HG02885 (cell line): ENCODE measurements at regions not wholly inside any gene's neighbourhood (a gene's known extent, or its start where the extent isn't known, plus 50 kb on each side); places are given as distances from the start of the nearest gene placed in this dataset.
"Not testable (repeated sequence)": the region's sequence is repeated elsewhere in the genome, so short reads cannot be mapped to it uniquely, and the experiment has no call there.

ENCODE experiments used
- ATAC-seq: cut with Tn5 transposase; IDR thresholded peaks from one replicate; pipeline ENCODE4 v1.9.1; 2021; ENCODE audit warnings: mild to moderate bottlenecking; ENCODE audit not compliant: unreplicated experiment, poor library complexity

DNA sequence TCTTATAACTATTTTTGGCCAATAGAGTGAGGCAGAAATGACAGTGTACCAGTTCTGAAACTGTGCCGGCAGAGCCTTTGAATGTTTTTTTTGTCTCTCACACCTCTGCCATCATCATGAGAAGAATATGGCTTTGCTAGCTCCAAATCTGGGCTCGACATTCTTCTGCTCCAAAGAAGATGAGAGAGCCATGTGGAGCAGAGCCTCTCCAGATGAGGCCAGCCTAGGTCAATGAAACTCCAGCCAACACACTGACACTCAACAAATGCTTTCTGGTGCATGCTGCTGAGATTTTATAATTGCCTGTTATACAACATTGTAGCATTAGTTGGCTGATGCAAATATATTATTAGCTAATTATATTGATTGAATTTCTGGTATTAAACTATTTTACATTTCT is 154.7 kb downstream of the SLC38A4 start:
- ATAC-seq: no peak

DNA sequence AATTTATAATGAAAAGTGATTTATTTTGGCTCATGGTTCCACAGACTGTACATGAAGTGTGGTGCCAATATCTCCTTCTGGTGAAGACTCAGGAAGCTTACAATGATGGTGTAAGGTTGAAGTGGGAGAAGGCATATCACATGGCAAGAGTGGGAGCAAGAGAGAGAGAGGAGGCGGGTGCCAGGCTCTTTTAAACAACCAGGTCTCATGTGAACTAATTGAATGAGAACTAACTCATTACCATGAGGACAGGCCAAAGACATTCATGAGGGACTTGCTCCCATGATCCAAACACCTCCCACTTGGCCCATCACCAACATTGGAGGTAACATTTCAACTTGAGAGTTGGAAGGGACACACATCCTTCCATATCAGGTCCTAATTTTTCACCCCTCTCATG is 155.2 kb downstream of the SLC38A4 start:
- no peak for ATAC-seq

DNA sequence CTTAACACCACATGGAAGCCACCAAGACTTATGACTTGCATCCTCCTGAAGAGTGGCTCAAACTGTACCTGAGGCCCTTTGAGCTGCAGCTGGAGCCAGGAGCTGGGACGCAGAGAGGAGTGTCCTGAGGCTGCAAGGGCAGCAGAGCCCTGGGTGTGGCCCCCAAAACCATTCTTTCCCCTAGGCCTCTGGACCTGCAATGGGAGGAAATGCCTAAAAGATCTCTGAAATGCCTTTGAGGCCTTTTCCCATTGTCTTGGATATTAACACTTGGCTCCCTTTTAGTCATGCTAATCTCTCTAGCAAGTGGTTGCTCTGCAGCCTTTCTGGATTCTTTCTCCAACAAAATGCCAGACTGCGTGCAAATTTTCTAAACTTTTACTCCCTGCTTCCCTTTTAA is 156.1 kb downstream of the SLC38A4 start:
- no peak for ATAC-seq

DNA sequence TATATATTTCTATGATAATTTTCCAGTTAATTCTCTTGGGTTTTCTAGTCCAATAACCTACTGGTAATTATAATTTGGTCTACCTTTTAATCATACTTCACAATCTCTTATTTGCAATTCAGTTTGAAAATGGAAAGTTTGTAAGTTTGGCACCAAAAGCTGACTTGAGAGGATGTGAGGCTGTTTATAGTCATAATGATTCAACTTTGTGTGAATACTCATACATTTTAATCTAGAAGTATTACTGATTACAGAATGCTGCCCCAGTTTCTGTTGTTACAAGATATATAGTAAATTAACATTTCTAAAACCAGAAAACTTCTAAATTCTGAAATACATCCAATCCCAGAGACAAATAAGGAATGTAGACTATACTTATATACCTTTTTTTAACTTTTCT is 158.2 kb downstream of the SLC38A4 start:
- ATAC-seq: no peak

DNA sequence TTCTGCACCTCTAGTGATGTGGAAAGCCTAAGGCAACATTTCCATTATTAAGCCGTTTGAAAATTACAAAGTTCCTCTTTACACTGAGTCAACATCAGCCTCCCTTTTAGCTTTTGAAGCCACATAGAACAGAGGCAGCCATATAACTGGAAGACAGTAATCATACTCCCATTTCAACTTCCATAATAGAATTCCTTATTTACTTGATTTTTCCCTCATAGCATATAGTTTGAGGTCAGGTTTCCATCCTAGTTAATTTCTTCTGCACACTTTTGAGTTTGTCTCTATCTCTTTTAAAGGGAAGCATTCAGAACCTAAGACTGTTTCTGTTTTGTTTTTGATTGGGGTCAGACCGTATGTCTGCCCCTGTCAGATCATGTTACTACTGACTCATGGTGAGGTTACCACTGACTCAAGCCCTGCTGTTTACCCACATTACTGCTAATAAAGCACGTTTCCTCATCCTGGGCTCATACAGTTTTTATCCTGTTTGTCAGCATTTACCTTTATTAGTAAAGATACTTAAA is 161.0 kb downstream of the SLC38A4 start:
- ATAC-seq: peak; percentile 49

DNA sequence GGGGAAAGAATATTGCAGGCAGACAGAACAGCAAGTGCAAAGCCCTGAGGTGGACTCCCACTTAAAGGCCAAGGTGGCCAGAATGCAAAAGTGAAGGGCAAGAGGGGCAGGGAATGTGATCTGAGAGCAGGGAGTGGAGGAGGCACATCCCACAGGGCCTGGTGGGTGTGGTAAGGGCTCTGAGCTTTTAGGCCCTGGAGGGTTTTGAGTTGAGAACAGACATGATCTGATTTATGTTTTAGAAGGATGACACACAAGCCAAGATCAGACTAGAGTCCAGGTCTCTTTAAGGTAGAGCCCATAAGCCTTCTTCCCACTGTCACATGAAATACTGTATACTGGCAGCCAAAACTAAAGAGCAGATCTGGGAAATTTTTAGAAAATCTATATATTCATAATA is 162.5 kb downstream of the SLC38A4 start:
- no peak for ATAC-seq

DNA sequence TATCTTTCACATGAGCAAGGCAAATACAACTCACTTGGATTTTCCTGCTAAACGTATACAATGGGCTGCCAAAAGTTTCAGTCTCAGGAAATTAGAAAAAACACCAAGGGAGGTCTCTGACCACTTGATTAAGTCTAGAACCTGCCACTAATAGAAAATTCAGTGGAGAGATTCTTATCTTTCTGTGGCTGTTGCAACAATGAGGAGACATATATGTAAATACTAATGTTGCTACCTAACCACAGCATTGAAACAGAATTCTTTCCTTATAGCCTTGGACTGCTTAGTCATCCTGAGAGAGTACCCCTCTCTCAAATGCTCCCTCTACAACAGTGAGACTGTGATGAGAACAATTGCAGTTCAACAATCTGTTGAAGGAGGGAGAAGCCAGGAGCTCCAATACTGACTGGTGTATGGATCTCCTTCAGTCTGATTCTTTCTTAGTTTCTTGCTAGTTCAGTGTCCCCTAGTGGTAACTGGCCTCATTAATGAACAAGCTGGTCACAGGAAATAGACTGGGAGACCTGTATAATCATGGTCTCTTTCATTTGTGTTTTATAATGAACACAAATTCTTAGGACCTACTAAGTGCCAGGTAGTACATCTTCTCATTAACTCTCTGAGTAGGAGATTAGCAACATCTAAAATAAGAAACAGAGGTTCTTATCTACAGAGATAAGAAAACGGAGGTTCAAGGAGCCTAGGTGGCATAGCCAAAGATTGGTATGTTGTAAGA is 164.5 kb downstream of the SLC38A4 start:
- ATAC-seq: peak; percentile 85

DNA sequence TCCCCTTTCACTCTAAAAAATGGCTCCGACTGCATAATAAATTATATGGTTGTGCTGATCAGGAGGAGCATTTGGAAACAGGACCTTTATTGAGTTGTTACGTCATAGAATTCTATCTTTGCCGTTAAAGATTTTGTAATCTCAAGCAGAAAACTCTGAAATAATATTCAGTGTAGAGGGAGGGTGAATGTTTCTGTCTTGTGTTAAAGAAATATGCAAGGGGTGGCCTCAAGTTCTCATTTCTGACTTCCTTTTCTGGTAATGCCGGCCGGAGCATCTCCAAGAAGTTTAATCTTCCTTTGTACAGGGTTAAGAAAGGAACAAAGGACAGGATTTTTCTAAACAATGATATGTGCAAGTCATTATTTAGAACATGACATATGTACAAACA is 165.1 kb downstream of the SLC38A4 start:
- ATAC-seq: no peak

DNA sequence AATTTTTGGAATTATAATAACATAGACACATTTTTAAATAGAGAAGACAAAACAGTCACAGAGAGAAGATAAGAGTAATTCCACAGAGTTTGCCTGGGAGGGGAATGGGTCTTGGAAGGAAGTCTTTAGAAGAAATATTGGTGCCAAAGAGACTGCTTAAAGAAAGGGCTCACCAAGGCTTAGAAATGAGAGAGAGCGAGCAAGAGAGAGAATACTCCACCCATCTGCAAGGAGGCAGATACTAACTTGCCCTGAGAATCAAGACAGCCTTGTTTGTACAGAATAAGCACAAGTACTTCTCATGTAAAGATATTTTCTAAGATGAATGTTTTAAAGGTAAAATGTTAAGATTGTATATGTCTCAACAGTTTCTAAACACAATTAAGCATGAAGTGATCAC is 165.5 kb downstream of the SLC38A4 start:
- ATAC-seq: no peak

DNA sequence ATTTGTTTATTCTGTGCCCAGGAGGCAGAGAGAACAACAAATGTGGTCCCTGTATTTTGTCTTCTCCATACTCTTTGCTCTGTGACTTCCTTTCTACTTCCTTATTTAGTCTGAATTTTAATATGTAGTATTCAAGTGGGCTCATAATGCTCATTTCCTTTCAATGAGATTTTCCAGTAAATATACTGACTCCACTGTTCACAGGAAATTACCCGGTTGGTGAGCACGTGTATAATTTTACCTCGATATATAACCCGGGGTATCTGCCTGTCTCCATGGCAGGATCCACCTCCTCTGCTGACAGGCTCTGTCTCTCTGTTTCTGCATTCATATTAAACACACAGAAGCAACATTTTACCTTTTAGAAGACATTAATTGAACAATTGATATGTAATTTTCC is 166.0 kb downstream of the SLC38A4 start:
- ATAC-seq: no peak

DNA sequence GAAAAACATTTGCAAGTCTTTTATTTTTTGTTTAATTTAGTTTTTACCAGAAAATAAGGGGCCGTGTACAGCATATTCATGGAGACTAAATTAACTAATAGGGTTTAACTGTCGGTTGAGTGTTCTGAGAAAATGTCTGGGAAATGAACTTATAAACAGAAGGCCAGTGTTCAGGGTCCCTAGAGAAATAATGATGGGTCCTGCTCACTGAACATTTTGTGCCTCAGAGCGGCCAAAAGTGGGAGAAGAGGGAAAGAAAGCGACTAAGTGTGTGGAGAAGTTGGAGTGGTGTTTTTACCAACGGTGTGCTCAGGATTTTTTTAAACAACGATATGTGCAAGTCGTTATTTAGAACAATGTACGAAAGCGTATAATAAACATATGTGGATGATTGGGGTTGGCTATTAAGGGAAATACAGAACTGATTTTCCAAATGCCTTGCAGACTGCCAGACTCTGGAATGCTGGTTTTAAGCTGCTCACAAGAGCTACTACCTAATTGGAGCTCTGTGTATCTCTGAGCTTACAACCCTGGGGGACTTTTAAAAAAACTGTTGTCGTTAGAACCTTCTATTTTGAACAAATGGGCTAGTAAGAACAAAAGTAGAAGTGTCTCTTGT is 166.7 kb downstream of the SLC38A4 start:
- no peak for ATAC-seq

DNA sequence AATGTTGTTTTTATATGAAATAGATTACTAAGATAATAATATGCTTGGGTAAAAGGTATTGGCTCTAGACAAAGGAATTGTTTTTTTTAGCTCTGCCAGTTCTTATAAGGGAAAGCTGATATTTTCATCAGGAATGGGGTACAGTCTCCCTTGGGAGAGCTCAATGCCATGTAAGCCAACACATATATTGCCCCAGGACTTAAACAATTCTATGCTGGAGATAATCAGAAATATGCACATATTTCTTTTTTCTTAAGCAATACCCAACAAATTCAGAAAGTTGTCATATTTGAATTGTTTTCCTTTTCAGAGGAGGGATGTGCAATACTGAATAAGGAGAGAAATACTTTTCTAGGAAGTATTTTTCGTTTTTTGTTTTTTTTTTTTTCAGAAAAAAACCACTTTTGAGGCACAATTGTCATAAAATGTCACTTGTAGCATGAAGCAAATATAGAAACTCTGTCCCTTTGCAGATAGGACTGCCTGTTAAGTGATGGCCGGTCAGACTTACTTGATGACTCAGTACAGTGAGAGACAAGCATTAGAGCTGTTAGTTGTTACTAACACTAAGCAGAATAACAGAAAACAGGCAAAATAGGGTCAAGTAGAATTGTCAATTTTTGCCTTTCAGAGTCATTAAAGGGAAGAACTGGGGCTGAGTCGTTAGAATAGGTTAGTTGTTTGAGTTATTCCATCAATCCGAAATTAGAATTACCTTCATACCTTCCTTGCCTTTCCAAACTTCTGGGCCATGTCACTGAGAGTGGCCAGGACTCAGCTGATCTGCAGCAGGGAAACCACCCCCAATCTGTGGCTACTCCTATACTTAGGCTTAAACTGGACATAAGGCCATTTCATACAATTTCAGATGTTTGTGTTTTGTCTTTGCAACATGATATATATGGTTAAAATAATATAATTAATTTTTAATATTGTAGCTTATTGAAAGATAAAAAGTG is 168.1 kb downstream of the SLC38A4 start:
- ATAC-seq: no peak

DNA sequence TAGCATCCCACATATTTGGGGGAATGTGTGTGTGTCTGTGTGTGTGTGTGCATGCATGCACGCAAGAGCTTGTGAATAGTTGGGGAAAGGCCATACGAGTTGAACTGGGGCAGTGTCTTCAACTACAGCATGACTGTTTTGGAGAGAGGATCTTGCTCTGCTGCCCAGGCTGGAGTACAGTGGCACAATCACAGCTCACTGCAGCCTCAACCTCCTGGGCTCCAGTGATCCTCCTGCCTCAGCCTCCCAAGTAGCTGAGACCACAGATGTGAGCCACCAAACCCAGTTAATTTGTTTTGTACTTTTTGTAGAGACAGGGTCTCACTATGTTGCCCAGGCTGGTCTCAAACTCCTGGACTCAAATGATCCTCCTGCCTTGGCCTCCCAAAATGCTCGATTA is 169.8 kb downstream of the SLC38A4 start:
- not testable (repeated sequence) for ATAC-seq

DNA sequence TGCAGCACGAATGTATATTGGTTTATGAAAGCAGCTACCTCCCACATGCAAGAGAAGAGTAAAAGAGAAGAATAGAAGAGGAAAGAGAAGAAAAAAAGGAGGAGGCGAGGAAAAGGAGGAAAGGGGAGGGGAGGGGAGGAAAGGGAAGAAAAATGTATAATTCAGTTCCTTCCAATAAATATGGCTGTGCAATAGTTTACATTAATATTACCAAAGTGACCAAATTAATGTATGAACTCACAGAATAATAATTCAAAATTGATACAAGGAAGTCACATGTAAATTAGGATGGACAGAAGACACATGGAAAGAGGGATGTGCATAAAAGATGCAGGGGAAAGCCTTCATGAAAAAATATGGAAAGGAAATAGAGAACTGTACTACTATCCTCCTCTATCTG is 172.5 kb downstream of the SLC38A4 start:
- no peak for ATAC-seq

DNA sequence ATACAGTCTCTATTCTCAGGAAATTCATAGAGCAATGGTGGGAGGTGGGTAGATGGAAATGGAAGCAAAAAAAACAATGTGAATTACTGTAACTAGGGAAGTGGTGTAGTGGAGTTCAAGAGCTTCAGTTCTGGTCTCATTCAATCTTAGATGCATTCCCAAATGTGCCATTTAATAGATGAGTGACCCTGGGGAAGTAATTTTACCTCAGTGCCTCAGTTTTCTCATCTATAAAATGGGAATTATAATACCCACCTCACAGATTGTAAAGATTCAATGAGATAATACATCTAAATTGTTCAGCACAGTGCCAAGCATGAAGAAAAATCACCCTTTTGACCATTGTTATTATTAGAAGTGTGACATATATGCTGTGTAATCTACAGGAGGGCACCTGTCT is 173.1 kb downstream of the SLC38A4 start:
- no peak for ATAC-seq

DNA sequence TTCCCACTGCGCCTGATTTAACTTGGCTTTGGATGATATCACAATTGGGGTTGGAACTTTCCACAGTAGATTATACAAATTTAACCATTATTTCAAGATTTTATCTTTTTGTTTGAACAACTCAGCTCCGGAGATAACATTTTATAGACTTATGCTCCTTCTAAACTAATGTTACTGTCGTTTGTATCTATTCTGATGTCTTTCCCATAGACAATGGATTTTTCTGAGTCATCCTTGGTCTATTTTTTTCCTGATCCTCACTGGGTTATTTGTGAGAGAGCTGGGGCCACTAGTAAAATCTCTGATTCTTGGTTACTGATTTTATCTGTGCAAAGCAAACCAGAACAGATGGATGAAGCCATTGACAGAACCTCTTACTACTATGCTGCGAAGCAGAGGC is 175.1 kb downstream of the SLC38A4 start:
- ATAC-seq: no peak

DNA sequence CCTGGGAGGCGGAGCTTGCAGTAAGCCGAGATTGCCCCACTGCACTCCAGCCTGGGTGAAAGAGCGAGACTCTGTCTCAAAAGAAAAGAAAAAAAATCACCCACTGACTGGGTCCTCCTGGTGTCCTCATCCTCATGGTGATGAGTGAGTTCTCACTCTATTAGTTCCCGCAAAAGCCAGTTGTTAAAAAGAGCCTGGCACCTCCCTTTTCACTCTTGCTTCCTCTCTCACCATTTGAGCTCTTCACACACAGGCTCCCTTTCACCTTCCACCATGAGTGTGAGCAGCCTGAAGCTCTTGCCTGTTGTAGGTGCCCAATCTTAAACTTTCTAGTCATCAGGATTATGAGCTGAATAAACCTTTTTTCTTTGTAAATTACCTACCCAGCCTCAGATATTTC is 176.4 kb downstream of the SLC38A4 start:
- no peak for ATAC-seq

DNA sequence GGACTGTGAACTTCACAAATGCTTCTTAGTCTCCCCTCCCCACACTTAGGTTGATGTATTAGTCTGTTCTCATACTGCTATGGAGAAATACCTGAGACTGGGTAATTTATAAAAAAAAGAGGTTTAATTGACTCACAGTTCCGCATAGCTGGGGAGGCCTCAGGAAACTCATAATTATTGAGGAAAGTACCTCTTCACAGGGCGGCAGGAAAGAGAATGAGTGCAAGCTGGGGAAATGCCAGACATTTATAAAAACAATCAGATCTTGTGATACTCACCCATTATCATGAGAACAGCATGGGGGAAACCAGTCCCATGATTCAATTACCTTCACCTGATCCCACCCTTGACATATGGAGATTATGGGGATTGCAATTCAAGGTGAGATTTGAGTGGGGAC is 178.8 kb downstream of the SLC38A4 start:
- ATAC-seq: no peak

DNA sequence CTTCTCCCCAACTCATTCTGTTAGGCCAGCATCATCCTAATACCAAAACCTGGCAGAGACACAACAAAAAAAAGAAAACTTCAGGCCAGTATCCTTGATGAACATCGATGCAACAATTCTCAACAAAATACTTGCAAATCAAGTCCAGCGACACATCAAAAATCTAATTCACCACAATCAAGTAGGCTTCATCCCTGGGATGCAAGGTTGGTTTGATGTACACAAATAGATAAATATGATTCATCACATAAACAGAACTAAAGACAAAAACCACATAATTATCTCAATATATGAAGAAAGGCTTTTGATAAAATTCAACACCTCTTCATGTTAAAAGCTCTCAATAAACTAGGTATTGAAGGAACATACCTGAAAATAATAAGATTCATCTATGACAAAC is 184.1 kb downstream of the SLC38A4 start:
- ATAC-seq: not testable (repeated sequence)

DNA sequence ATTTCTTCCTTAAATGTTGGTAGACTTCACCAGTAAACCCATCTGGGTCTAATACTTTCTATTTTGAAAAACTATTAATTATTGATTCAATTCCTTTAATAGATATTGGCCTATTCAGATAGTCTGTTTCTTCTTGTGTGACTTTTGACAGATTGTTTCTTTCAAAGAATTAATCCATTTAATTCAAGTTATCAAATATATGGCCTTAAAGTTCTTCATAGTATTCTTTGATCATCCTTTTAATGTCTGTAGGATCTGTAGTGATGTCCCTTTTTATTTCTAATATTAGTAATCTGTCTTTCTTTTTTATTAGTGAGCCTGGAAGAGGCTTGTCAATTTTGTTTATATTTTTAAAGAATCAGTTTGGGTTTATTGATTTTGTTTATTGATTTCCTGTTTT is 190.0 kb downstream of the SLC38A4 start:
- no peak for ATAC-seq
